GM12878 (cell line): ENCODE measurements at regions not wholly inside any gene's neighbourhood (a gene's known extent, or its start where the extent isn't known, plus 50 kb on each side); places are given as distances from the start of the nearest gene placed in this dataset.

Experiments
- ATAC-seq: fragments of 200-7000 bp; cut with Tn5 transposase; 3 replicates; pipeline ENCODE4 v1.9.1; 2020; ENCODE audit warnings: mild to moderate bottlenecking, moderate library complexity
- BruUV-seq: library from RNA; stranded (reverse); fragments of 400-500 nt; replicated peaks from 2 replicates; lab custom pipeline; 2021; lab: Mats Ljungman, UMichigan
- CTCF ChIA-PET: fragments of 300-600 bp; sonication (Branson Sonifier 250); formaldehyde crosslinking; extraction: SDS; loops from one replicate; lab custom pipeline; 2021; ENCODE audit warnings: inconsistent platforms; lab: Yijun Ruan, JAX
- POLR2A ChIA-PET: fragments of 350-600 bp; formaldehyde crosslinking; extraction: SDS; loops from one replicate; lab custom pipeline; 2021; ENCODE audit warnings: inconsistent platforms; lab: Charles Lee
- RAD21 ChIA-PET: fragments of 300-600 bp; sonication (Branson Sonifier 250); formaldehyde crosslinking; loops from one replicate; lab custom pipeline; 2023; ENCODE audit warnings: antibody characterized with exemption; ENCODE audit not compliant: unreplicated experiment; lab: Charles Lee
- SMC1A ChIA-PET: fragments of 300-600 bp; sonication (Branson Sonifier 250); formaldehyde crosslinking; loops from one replicate; lab custom pipeline; 2023; ENCODE audit not compliant: unreplicated experiment, uncharacterized antibody; lab: Charles Lee
- DNase-seq: peaks from one replicate; pipeline ENCODE4 v3.0.0-alpha.2; 2011; ENCODE audit warnings: low read depth, low spot score
- FAIRE-seq: peaks from 3 replicates; lab custom pipeline; 2011; peaks lifted over from hg19 to GRCh38; lab: Jason Lieb, UNC
- H2AFZ ChIP-seq: 2 replicates; pipeline ENCODE4 v1.6.0; 2011; ENCODE audit warnings: low read depth, low read length, control low read depth; ENCODE audit not compliant: control insufficient read depth
- H3K27ac ChIP-seq: 2 replicates; pipeline ENCODE4 v1.5.1; 2011; ENCODE audit warnings: control low read depth; ENCODE audit not compliant: control insufficient read depth, insufficient read depth
- H3K27me3 ChIP-seq, 2 experiments: replicated peaks in 1 of 2; 2 replicates each; pipeline versions ENCODE4 v1.6.0 to v1.6.1; 2011; ENCODE audit warnings: low read length in 1 of 2; ENCODE audit not compliant: control insufficient read depth in 2 of 2, insufficient read depth in 2 of 2
- H3K36me3 ChIP-seq, 2 experiments: 2 replicates each; pipeline ENCODE4 v1.5.1; 2011; ENCODE audit warnings: low read length in 1 of 2; ENCODE audit not compliant: control insufficient read depth in 2 of 2, insufficient read depth in 2 of 2
- H3K4me1 ChIP-seq: 2 replicates; pipeline ENCODE4 v1.6.1; 2011; ENCODE audit warnings: mild to moderate bottlenecking, low read length, moderate library complexity, mixed read lengths; ENCODE audit not compliant: control insufficient read depth, insufficient read depth
- H3K4me2 ChIP-seq: 2 replicates; pipeline ENCODE4 v1.6.0; 2011; ENCODE audit warnings: control low read depth; ENCODE audit not compliant: control insufficient read depth, insufficient read depth
- H3K4me3 ChIP-seq: fragments of 200-600 bp; sonication (generic); 2 replicates; pipeline ENCODE4 v1.5.1; 2016
- H3K79me2 ChIP-seq: 2 replicates; pipeline ENCODE4 v1.6.0; 2011; ENCODE audit warnings: low read length; ENCODE audit not compliant: control insufficient read depth, insufficient read depth
- H3K9ac ChIP-seq: 2 replicates; pipeline ENCODE4 v1.8.0; 2011; ENCODE audit warnings: low read length, control low read depth, mixed read lengths; ENCODE audit not compliant: control insufficient read depth, insufficient read depth
- H3K9me3 ChIP-seq: replicated peaks from 3 replicates; pipeline ENCODE4 v1.5.1; 2011; ENCODE audit warnings: mild to moderate bottlenecking, low read length; ENCODE audit not compliant: control insufficient read depth, insufficient read depth
- H4K20me1 ChIP-seq: 2 replicates; pipeline ENCODE4 v1.6.0; 2011; ENCODE audit not compliant: control insufficient read depth, insufficient read depth
- ASH2L ChIP-seq: fragments of 300-600, 200-600 bp; sonication (generic); IDR thresholded peaks from 2 replicates; pipeline ENCODE4 v1.6.1; 2017; ENCODE audit warnings: low read depth, mild to moderate bottlenecking, borderline replicate concordance
- BCL11A ChIP-seq: IDR thresholded peaks from 2 replicates; pipeline ENCODE4 v1.6.1; 2011; ENCODE audit warnings: low read depth, low read length
- E4F1 ChIP-seq: fragments of 450-650 bp; IDR thresholded peaks from 2 replicates; pipeline ENCODE4 v1.6.1; 2018; ENCODE audit warnings: borderline replicate concordance, mild to moderate bottlenecking; ENCODE audit not compliant: partially characterized antibody
- GATAD2B ChIP-seq: fragments of 450-650 bp; conservative IDR thresholded peaks from 2 replicates; pipeline ENCODE4 v1.6.1; 2017; ENCODE audit warnings: low read depth, mild to moderate bottlenecking, moderate library complexity
- KDM1A ChIP-seq: fragments of 200-600 bp; sonication (generic); IDR thresholded peaks from 2 replicates; pipeline ENCODE4 v1.6.1; 2016; ENCODE audit warnings: borderline replicate concordance
- NR2C1 ChIP-seq: fragments of 450-650 bp; IDR thresholded peaks from 2 replicates; pipeline ENCODE4 v1.6.1; 2017; ENCODE audit warnings: antibody characterized with exemption, mild to moderate bottlenecking, moderate library complexity
- PAX5 ChIP-seq: IDR thresholded peaks from 2 replicates; pipeline ENCODE4 v1.6.1; 2011; ENCODE audit warnings: low read depth, low read length, borderline replicate concordance
- RUNX3 ChIP-seq: IDR thresholded peaks from 2 replicates; pipeline ENCODE4 v1.6.1; 2012; ENCODE audit warnings: low read length, inconsistent platforms
- SIN3A ChIP-seq: IDR thresholded peaks from 2 replicates; pipeline ENCODE4 v1.6.1; 2012; ENCODE audit warnings: low read depth, low read length, improper control_type of control experiment
- ZBTB4 ChIP-seq: fragments of 450-650 bp; formaldehyde crosslinking; IDR thresholded peaks from 2 replicates; pipeline ENCODE4 v1.4.0; 2022; ENCODE audit warnings: mild to moderate bottlenecking, moderate library complexity
- ZNF24 ChIP-seq: fragments of 450-650 bp; IDR thresholded peaks from 2 replicates; pipeline ENCODE4 v1.6.1; 2017; ENCODE audit warnings: antibody characterized with exemption, mild to moderate bottlenecking
- ZNF622 ChIP-seq: fragments of 450-650 bp; IDR thresholded peaks from 2 replicates; pipeline ENCODE4 v1.6.1; 2017; ENCODE audit warnings: mild to moderate bottlenecking, inconsistent platforms
- ZSCAN29 ChIP-seq: fragments of 450-650 bp; IDR thresholded peaks from 2 replicates; pipeline ENCODE4 v1.6.1; 2017; ENCODE audit warnings: mild to moderate bottlenecking, moderate library complexity
- WGBS: methylation state at CpG from one replicate; pipeline ENCODE4 v1.1.6; 2016; ENCODE audit warnings: low lambda C conversion rate; ENCODE audit not compliant: insufficient replicate concordance, insufficient coverage; ENCODE audit errors: missing lambda C conversion rate; 5-methylcytosine and 5-hydroxymethylcytosine counted together
- in situ Hi-C: fragments of 300-500 bp; cut with MboI; formaldehyde crosslinking; loops from 9 replicates; pipeline ENCODE4 v1.14.3; 2018; ENCODE audit warnings: mixed read lengths
- intact Hi-C: fragments of 100-400 bp; cut with micrococcal nuclease; formaldehyde crosslinking; loops from one replicate; pipeline ENCODE4 v1.14.2; 2022; ENCODE audit not compliant: unreplicated experiment

GRCh38 chr16:79912592-79913310 is 312.2 kb upstream of the MAF start:
- POLR2A ChIA-PET: no interaction called here
- Histone ChIP-seq H3K27ac (no peak overlapping the region), H4K20me1 (no peaks in the 10 kb centered on the region), H3K4me2 (no peak overlapping the region), H2AFZ (no peak overlapping the region), H3K4me1 (no peaks in the 10 kb centered on the region), H3K9ac (no peak overlapping the region), H3K27me3 (no peaks in the 10 kb centered on the region), H3K9me3 (no peaks in the 10 kb centered on the region), H3K36me3 (no peaks in the 10 kb centered on the region), H3K79me2 (no peaks in the 10 kb centered on the region), H3K4me3 (no peak overlapping the region)
- RAD21 ChIA-PET: no interaction called here
- 30% methylated on average over 7 of the region's 7 CpGs for WGBS
- in situ Hi-C loops: no loop called here
- intact Hi-C loops: loop anchor here (10.0 kb wide), 1 partner anchor 62 kb away; no protein-coding TSS in a partner anchor
- BruUV-seq: no TSS peak
- no peak for ATAC-seq
- TF ChIP-seq KDM1A (no peak), RUNX3 (peak; percentile 15; the same call in 1 of the 2 replicates)
- FAIRE-seq: no peak
- CTCF ChIA-PET: no interaction called here
- DNase-seq: no peak
- SMC1A ChIA-PET: no interaction called here

GRCh38 chr16:79911660-79912059 is 311.1 kb upstream of the MAF start:
- H3K9me3 ChIP-seq: no peaks in the 10 kb centered on the region
- no peak overlapping the region for H3K4me2 ChIP-seq
- WGBS: 0% methylated on average over 2 of the region's 2 CpGs
- no peaks in the 10 kb centered on the region for H4K20me1 ChIP-seq
- in situ Hi-C loops (no loop called here), intact Hi-C loops (loop anchor here (10.0 kb wide), 1 partner anchor 63 kb away; no protein-coding TSS in a partner anchor)
- H3K79me2 ChIP-seq: no peaks in the 10 kb centered on the region
- H3K27ac ChIP-seq: no peak overlapping the region
- SMC1A ChIA-PET: no interaction called here
- ATAC-seq (no peak), DNase-seq (no peak), FAIRE-seq (no peak)
- no peak overlapping the region for H2AFZ ChIP-seq
- H3K27me3 ChIP-seq: no peaks in the 10 kb centered on the region
- RAD21 ChIA-PET: no interaction called here
- CTCF ChIA-PET: no interaction called here
- BruUV-seq: no TSS peak
- H3K9ac ChIP-seq: no peak overlapping the region
- POLR2A ChIA-PET: no interaction called here
- no peaks in the 10 kb centered on the region for H3K4me1 ChIP-seq
- no peak overlapping the region for H3K4me3 ChIP-seq
- H3K36me3 ChIP-seq: no peaks in the 10 kb centered on the region
- TF ChIP-seq PAX5 (no peak), NR2C1 (no peak), ZNF24 (no peak), ZBTB4 (CRISPR knock-in tag) (no peak), E4F1 (no peak), ASH2L (no peak), ZSCAN29 (no peak), SIN3A (no peak), BCL11A (no peak), ZNF622 (no peak), GATAD2B (no peak)
